HCT116 (cell line): ENCODE measurements at regions not wholly inside any gene's neighbourhood (a gene's known extent, or its start where the extent isn't known, plus 50 kb on each side); places are given as distances from the start of the nearest gene placed in this dataset.

Experiments
- CTCF ChIP-seq, 3 experiments: fragments of 200-600 bp in 1 of 3; sonication (generic) in 1 of 3; IDR thresholded peaks in 2 of 3; conservative IDR thresholded peaks in 1 of 3; 2 replicates each; pipeline ENCODE4 v1.5.1; 2012 to 2017; ENCODE audit warnings: low read depth in 2 of 3, low read length in 2 of 3, antibody characterized with exemption in 1 of 3, borderline replicate concordance in 1 of 3, control low read depth in 1 of 3, mild to moderate bottlenecking in 1 of 3, mixed read lengths in 1 of 3, mixed run types in 1 of 3, moderate library complexity in 1 of 3; ENCODE audit not compliant: insufficient read depth in 1 of 3
- REST ChIP-seq: IDR thresholded peaks from 2 replicates; pipeline ENCODE4 v1.6.1; 2012; ENCODE audit warnings: low read depth
- TF ChIP-seq, protein P1 (sequence below): IDR thresholded peaks from 2 replicates; pipeline ENCODE4 v1.6.1; 2012

DNA sequence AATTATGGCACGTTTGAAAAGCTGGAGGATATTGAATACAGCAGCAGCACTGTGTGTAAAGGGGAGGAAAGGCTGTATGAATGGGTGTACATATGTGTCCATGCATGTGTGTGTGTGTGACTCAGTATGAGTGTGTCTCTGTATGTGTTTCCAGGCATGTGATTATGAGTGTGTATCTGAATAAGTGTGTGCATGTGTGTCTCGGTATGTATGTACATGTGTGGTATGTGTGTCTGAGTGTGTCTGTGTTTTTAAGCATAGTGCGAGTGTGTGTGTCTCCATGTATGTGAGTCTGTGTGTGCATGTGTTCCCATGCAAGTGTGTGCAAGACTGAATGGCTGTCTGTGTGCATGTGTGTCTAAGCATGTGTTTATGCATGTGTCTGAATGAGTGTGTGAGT, 259.1 kb upstream of the XYLT1 start:
- TF ChIP-seq, protein P1, sequence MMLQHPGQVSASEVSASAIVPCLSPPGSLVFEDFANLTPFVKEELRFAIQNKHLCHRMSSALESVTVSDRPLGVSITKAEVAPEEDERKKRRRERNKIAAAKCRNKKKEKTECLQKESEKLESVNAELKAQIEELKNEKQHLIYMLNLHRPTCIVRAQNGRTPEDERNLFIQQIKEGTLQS: no peak
- no peak for TF ChIP-seq CTCF (IDR thresholded peaks at IDR 0.05 in 2 of 3, conservative IDR thresholded peaks at IDR 0.05 in 1 of 3; ENCODE audit: borderline replicate concordance in 1 of 3, insufficient read depth in 1 of 3, low read depth in 2 of 3, low read length in 2 of 3)
- TF ChIP-seq REST: no peak
